ENCODE measurements at regions not wholly inside any gene's neighbourhood (a gene's known extent, or its start where the extent isn't known, plus 50 kb on each side); places are given as distances from the start of the nearest gene placed in this dataset.

DNA sequence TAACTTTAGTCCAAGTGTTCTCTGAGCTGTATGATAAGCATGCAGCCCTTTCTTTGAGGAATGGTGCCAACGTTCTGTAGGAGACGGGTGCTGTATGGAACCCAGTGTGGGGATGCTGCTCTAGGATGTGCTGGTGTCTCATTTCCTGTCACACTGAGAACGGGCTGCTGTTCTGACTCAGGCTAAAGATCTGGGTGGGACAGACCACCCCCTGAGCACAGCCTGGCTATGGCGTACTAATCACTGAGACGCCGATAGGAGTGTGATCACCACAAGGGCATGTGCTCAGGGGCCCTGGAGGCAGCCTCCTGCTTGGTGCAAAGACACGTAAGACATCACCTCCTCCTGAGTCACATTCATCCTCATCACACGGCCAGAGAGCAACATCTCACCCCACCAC, 240.4 kb downstream of the IRX2 start:
- no peak overlapping the region for H3K4me3 ChIP-seq (ENCODE audit: low read depth, poor library complexity, severe bottlenecking)
- intact Hi-C loops (cut with DNase I; ENCODE audit: low total_unique reads): no loop called here
- TF ChIP-seq, protein P1, sequence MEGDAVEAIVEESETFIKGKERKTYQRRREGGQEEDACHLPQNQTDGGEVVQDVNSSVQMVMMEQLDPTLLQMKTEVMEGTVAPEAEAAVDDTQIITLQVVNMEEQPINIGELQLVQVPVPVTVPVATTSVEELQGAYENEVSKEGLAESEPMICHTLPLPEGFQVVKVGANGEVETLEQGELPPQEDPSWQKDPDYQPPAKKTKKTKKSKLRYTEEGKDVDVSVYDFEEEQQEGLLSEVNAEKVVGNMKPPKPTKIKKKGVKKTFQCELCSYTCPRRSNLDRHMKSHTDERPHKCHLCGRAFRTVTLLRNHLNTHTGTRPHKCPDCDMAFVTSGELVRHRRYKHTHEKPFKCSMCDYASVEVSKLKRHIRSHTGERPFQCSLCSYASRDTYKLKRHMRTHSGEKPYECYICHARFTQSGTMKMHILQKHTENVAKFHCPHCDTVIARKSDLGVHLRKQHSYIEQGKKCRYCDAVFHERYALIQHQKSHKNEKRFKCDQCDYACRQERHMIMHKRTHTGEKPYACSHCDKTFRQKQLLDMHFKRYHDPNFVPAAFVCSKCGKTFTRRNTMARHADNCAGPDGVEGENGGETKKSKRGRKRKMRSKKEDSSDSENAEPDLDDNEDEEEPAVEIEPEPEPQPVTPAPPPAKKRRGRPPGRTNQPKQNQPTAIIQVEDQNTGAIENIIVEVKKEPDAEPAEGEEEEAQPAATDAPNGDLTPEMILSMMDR (IDR thresholded peaks at IDR 0.05): no peak
- no peak for TF ChIP-seq POLR2A (IDR thresholded peaks at IDR 0.05)
- whole genome bisulfite sequencing, 2 donors: 84 to 87% methylated on average over 8 of the region's 8 CpGs
- no peak for DNase-seq (ENCODE audit: low spot score in 2 of 2)

DNA sequence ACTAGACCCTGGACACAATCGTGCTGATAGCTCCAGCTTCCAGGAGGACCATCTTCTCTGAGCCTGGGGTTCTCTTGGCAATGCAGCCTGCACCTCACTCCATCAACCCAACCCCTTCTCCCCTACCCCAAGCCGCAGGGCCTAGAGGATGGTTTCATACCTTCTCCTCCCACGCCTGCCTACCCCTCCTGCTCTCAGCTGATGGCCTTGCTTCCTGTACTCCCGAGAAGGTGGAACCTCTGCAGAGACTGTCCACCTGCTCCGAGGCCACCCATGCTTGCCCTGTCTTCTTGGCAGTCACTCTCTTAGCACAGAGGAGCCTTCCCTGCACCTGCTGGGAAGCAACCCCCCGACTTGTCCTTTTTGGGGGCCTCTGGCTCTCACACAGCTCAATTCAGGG, 241.9 kb downstream of the IRX2 start:
- TF ChIP-seq, protein P1 (IDR thresholded peaks at IDR 0.05): no peak
- H3K4me3 ChIP-seq (ENCODE audit: low read depth, poor library complexity, severe bottlenecking): no peak overlapping the region
- no peak for DNase-seq (ENCODE audit: low spot score in 2 of 2)
- intact Hi-C loops (cut with DNase I; ENCODE audit: low total_unique reads): no loop called here
- WGBS, 2 donors: 84 to 86% methylated on average over 6 of the region's 6 CpGs

DNA sequence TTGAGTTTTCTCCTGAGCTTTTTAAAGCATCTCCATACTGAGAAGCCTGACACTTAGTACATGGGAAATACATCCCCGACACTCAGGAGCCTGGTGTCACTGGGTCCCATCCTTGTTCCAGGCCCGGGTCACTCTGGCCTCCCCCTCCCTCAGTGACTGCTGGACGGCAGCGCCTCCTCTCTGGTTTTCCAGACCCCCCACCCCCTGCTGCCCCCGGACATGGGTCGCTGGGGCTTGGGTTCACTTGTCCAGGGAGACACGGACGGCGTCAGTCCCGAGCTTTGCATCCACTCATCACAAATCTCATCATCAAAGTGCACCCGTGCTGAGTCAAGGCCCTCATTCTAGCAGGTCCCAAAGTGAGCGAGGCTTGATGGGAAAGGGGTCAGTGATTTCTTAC, 243.0 kb downstream of the IRX2 start:
- WGBS, 2 donors: 88 to 92% methylated on average over 12 of the region's 12 CpGs
- no peak overlapping the region for H3K4me3 ChIP-seq (ENCODE audit: low read depth, poor library complexity, severe bottlenecking)
- intact Hi-C loops (cut with DNase I; ENCODE audit: low total_unique reads): no loop called here
- DNase-seq (ENCODE audit: low spot score in 2 of 2): no peak
- TF ChIP-seq, protein P1 (IDR thresholded peaks at IDR 0.05): no peak
- TF ChIP-seq POLR2A (IDR thresholded peaks at IDR 0.05): no peak

DNA sequence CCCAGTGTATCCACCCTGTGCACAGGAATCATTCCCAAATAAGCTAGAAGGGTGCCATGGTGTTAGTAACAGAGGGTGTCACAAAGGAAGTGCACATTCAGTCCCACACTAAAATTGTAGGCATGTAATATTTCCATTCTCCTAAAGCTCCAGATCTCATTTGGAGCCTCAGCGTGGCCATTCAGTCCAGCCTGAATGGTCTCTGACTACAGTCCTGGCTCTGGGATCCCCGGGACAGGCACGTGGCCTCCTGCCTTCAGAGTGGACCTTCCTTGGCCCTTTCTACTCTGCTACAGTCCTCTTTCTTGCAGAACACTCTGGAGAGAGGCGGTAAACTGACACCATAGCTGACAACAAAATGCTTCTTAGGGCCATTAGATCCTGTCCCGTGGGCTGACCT, 243.9 kb downstream of the IRX2 start:
- TF ChIP-seq POLR2A (IDR thresholded peaks at IDR 0.05): no peak
- TF ChIP-seq, protein P1 (IDR thresholded peaks at IDR 0.05): no peak
- H3K4me3 ChIP-seq (ENCODE audit: low read depth, poor library complexity, severe bottlenecking): no peak overlapping the region
- intact Hi-C loops (cut with DNase I; ENCODE audit: low total_unique reads): no loop called here
- WGBS, 2 donors: 83 to 84% methylated on average over 5 of the region's 5 CpGs
- DNase-seq (ENCODE audit: low spot score in 2 of 2): no peak

DNA sequence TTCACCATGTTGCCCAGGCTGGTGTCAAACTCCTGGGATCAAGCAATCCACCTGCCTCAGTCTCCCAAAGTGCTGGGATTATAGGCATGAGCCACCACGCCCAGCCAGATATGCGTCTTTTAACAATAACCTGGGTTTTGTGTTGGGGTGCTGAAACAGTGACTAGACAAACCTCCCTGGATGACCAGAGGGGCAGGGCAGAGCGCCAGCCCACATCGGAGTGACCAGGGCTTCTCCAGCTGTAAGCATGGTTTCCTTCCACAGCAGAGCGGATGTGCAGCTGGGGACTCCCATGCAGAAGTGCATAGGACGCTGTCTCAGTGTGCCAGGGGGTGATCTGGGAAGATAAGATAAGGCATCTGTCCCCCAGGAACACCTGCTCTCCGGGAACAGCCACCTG, 244.9 kb downstream of the IRX2 start:
- H3K4me3 ChIP-seq (ENCODE audit: low read depth, poor library complexity, severe bottlenecking): no peak overlapping the region
- no peak for TF ChIP-seq POLR2A (IDR thresholded peaks at IDR 0.05)
- TF ChIP-seq, protein P1 (IDR thresholded peaks at IDR 0.05): no peak
- WGBS, 2 donors: 84% methylated on average over 7 of the region's 7 CpGs
- DNase-seq (ENCODE audit: low spot score in 2 of 2): no peak
- intact Hi-C loops (cut with DNase I; ENCODE audit: low total_unique reads): no loop called here

DNA sequence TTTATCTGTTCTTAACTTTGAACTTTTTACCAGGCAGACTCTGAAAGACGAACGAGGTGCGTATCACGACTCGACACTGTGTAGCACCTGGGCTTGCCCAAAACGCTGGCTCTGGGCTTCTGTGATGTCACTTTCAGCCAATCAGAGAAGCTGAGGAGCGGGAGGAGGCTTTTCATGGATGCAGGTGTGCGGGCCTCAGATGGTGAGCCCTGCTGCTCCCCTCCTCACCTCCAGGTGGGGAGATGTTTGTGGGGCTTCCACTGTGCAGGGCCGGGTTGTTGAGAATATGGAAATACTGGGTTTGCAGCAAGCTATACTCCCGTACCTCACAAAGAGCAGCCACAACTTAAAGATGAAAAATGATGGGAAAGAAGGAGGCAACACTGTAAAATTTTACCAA, 246.3 kb downstream of the IRX2 start:
- DNase-seq (ENCODE audit: low spot score in 2 of 2): no peak
- intact Hi-C loops (cut with DNase I; ENCODE audit: low total_unique reads): no loop called here

More for the DNA sequence above, 246.3 kb downstream of the IRX2 start:
- 86 to 87% methylated on average over 10 of the region's 10 CpGs for WGBS, 2 donors
- H3K4me3 ChIP-seq (ENCODE audit: low read depth, poor library complexity, severe bottlenecking): no peak overlapping the region
- TF ChIP-seq, protein P1 (IDR thresholded peaks at IDR 0.05): no peak
- no peak for TF ChIP-seq POLR2A (IDR thresholded peaks at IDR 0.05)

All from lower leg skin (tissue), 4 donors.